ENCODE measurements at regions not wholly inside any gene's neighbourhood (a gene's known extent, or its start where the extent isn't known, plus 50 kb on each side); places are given as distances from the start of the nearest gene placed in this dataset.

DNA sequence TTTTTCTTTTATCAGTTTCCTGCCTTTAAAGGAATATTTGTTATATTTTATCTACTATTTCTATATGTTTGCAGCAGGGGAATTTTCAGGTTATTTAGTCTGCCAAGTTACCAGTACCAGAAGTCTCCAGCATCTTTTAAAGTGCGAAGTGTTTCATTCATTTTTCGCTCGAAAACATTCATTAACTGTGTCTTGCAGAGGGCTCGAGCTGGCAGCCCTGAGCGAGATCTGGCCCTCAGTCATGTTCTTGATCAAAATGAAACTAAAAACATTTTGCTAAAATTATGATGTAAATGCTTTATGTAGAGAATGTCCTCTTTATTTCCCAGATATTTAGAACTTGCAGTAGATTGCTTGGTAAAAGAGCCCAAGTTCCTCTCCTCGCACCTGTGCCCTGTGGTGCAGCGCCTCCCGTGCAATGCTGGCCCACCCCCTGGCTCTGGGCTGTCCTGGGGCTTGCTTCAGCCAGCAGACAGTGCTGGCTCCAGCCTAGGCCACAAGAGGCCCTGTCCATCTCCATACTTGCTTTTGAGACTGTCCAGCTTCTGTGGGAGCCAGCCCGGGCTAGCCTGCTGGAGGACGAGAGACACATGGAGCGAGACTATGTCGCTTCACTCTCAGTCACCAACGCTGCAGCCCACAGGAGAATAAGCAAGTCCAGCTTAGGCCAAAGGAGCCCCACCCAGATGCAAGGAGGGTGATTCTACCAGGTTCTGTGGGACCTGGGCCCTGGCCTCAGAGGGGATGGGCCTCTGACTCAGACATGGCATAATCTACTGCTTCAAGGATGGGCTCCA, 71.9 kb upstream of the PRR23E start:
- no peaks in the 10 kb centered on the region for H3K79me2 ChIP-seq (ENCODE audit: insufficient read depth, low read length)
- H3K4me2 ChIP-seq (ENCODE audit: low read depth, low read length, poor library complexity, severe bottlenecking): no peak overlapping the region
- H3K9ac ChIP-seq (ENCODE audit: low read length): no peak overlapping the region
- no peaks in the 10 kb centered on the region for H3K27me3 ChIP-seq (ENCODE audit: low read length)
- no peak overlapping the region for H3K4me3 ChIP-seq (ENCODE audit: insufficient read depth, low read length, poor library complexity, severe bottlenecking)
- no peaks in the 10 kb centered on the region for H3F3A ChIP-seq (ENCODE audit: insufficient read depth)
- no peak for TF ChIP-seq EZH2phosphoT487 (conservative IDR thresholded peaks at IDR 0.05; ENCODE audit: low read length)
- TF ChIP-seq, protein P1, sequence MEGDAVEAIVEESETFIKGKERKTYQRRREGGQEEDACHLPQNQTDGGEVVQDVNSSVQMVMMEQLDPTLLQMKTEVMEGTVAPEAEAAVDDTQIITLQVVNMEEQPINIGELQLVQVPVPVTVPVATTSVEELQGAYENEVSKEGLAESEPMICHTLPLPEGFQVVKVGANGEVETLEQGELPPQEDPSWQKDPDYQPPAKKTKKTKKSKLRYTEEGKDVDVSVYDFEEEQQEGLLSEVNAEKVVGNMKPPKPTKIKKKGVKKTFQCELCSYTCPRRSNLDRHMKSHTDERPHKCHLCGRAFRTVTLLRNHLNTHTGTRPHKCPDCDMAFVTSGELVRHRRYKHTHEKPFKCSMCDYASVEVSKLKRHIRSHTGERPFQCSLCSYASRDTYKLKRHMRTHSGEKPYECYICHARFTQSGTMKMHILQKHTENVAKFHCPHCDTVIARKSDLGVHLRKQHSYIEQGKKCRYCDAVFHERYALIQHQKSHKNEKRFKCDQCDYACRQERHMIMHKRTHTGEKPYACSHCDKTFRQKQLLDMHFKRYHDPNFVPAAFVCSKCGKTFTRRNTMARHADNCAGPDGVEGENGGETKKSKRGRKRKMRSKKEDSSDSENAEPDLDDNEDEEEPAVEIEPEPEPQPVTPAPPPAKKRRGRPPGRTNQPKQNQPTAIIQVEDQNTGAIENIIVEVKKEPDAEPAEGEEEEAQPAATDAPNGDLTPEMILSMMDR (IDR thresholded peaks at IDR 0.05; ENCODE audit: insufficient read depth, low read length, poor library complexity, severe bottlenecking): no peak
- H3K9me3 ChIP-seq (ENCODE audit: insufficient read depth, low read length): no peaks in the 10 kb centered on the region
- no peaks in the 10 kb centered on the region for H3K36me3 ChIP-seq (ENCODE audit: low read length)
- H4K20me1 ChIP-seq (ENCODE audit: low read depth, low read length): no peaks in the 10 kb centered on the region
- no peak overlapping the region for H3K27ac ChIP-seq (ENCODE audit: low read depth, low read length)
- no peaks in the 10 kb centered on the region for H3K9me2 ChIP-seq (replicated peaks; ENCODE audit: insufficient read depth, low read length)
- H2AFZ ChIP-seq (ENCODE audit: low read depth, low read length, severe bottlenecking): no peak overlapping the region

DNA sequence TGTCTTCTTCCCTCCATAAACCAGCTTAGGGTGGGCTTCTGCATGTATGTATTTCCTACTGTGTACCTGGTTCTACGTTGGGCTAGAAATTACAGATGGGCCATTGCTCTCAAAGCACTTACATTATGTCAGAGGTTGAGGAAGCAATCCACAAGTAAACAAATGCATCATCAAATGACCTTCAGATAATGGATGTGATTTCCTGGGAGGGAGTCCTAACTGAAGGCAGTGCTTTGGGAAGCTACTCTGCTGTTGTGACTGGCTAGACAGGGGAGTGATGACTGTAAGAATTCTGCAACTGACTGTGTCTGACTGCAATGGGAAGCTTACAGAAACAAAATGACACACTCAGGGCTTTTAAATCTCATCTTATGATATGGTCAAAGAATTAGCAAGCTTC, 71.0 kb upstream of the PRR23E start:
- Histone ChIP-seq H3K9ac (ENCODE audit: low read length) (no peak overlapping the region), H3K36me3 (ENCODE audit: low read length) (no peaks in the 10 kb centered on the region), H3K27ac (ENCODE audit: low read depth, low read length) (no peak overlapping the region), H3K4me2 (ENCODE audit: low read depth, low read length, poor library complexity, severe bottlenecking) (no peak overlapping the region), H3K9me3 (ENCODE audit: insufficient read depth, low read length) (no peaks in the 10 kb centered on the region), H3K4me3 (ENCODE audit: insufficient read depth, low read length, poor library complexity, severe bottlenecking) (no peak overlapping the region), H3K9me2 (replicated peaks; ENCODE audit: insufficient read depth, low read length) (no peaks in the 10 kb centered on the region), H3K27me3 (ENCODE audit: low read length) (no peaks in the 10 kb centered on the region), H2AFZ (ENCODE audit: low read depth, low read length, severe bottlenecking) (no peak overlapping the region), H3K79me2 (ENCODE audit: insufficient read depth, low read length) (no peaks in the 10 kb centered on the region), H3F3A (ENCODE audit: insufficient read depth) (no peaks in the 10 kb centered on the region), H4K20me1 (ENCODE audit: low read depth, low read length) (no peaks in the 10 kb centered on the region)
- TF ChIP-seq EZH2phosphoT487 (conservative IDR thresholded peaks at IDR 0.05; ENCODE audit: low read length): no peak

DNA sequence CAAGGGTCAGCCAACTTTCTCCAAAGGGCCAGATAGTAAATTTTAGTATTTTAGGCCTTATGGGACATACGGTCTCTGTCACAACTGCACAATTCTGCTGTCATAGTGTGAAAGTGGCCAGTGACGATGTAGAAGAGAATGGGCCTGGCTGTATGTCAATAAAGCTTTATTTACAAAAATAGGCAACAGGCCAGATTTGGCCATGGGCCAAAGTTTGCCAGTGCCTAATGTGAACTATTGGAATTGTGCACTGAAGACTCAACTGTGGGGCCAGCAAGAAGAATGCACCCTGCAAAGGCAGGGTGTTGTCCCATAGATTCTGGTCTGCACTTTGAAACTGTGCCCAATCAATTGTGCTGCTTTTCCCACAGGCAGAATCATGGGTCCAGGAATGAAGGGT, 69.4 kb upstream of the PRR23E start:
- Histone ChIP-seq H3F3A (ENCODE audit: insufficient read depth) (no peaks in the 10 kb centered on the region), H3K36me3 (ENCODE audit: low read length) (no peaks in the 10 kb centered on the region), H3K9me3 (ENCODE audit: insufficient read depth, low read length) (no peaks in the 10 kb centered on the region), H3K27me3 (ENCODE audit: low read length) (no peaks in the 10 kb centered on the region), H3K4me2 (ENCODE audit: low read depth, low read length, poor library complexity, severe bottlenecking) (no peak overlapping the region), H3K9ac (ENCODE audit: low read length) (no peak overlapping the region), H3K4me3 (ENCODE audit: insufficient read depth, low read length, poor library complexity, severe bottlenecking) (no peak overlapping the region), H3K9me2 (replicated peaks; ENCODE audit: insufficient read depth, low read length) (no peaks in the 10 kb centered on the region), H4K20me1 (ENCODE audit: low read depth, low read length) (no peaks in the 10 kb centered on the region), H3K79me2 (ENCODE audit: insufficient read depth, low read length) (no peaks in the 10 kb centered on the region), H2AFZ (ENCODE audit: low read depth, low read length, severe bottlenecking) (no peak overlapping the region), H3K27ac (ENCODE audit: low read depth, low read length) (no peak overlapping the region)
- TF ChIP-seq, protein P1 (IDR thresholded peaks at IDR 0.05; ENCODE audit: insufficient read depth, low read length, poor library complexity, severe bottlenecking): no peak
- no peak for TF ChIP-seq EZH2phosphoT487 (conservative IDR thresholded peaks at IDR 0.05; ENCODE audit: low read length)

DNA sequence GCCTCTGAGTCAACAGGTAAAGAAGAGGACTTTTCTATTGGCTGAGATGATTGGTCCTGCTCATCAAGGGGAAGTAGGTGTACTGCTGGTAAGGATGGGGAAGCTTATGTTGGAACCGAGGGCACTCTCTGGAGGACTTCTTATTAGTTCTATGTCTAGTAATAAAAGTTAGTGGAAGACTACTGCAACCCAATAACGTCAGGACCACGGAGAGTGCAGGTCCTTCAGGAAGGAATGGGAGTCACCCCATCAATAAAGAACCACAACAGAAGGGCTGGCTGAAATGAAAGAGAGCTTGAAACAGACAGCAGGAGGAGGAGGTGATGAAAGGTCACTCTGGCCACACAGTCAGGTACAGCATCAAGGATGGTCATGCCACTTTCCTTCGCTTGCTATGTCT, 68.8 kb upstream of the PRR23E start:
- H3K4me3 ChIP-seq (ENCODE audit: insufficient read depth, low read length, poor library complexity, severe bottlenecking): no peak overlapping the region
- H3K27me3 ChIP-seq (ENCODE audit: low read length): no peaks in the 10 kb centered on the region
- H3K36me3 ChIP-seq (ENCODE audit: low read length): no peaks in the 10 kb centered on the region
- no peak overlapping the region for H3K4me2 ChIP-seq (ENCODE audit: low read depth, low read length, poor library complexity, severe bottlenecking)
- TF ChIP-seq EZH2phosphoT487 (conservative IDR thresholded peaks at IDR 0.05; ENCODE audit: low read length): no peak
- H4K20me1 ChIP-seq (ENCODE audit: low read depth, low read length): no peaks in the 10 kb centered on the region
- no peaks in the 10 kb centered on the region for H3K79me2 ChIP-seq (ENCODE audit: insufficient read depth, low read length)
- no peaks in the 10 kb centered on the region for H3K9me2 ChIP-seq (replicated peaks; ENCODE audit: insufficient read depth, low read length)
- no peaks in the 10 kb centered on the region for H3F3A ChIP-seq (ENCODE audit: insufficient read depth)
- no peak overlapping the region for H3K9ac ChIP-seq (ENCODE audit: low read length)
- no peaks in the 10 kb centered on the region for H3K9me3 ChIP-seq (ENCODE audit: insufficient read depth, low read length)
- no peak overlapping the region for H3K27ac ChIP-seq (ENCODE audit: low read depth, low read length)
- no peak overlapping the region for H2AFZ ChIP-seq (ENCODE audit: low read depth, low read length, severe bottlenecking)

Measured in SU-DHL-6 (cell line).